ENCODE measurements at regions not wholly inside any gene's neighbourhood (a gene's known extent, or its start where the extent isn't known, plus 50 kb on each side); places are given as distances from the start of the nearest gene placed in this dataset.

DNA sequence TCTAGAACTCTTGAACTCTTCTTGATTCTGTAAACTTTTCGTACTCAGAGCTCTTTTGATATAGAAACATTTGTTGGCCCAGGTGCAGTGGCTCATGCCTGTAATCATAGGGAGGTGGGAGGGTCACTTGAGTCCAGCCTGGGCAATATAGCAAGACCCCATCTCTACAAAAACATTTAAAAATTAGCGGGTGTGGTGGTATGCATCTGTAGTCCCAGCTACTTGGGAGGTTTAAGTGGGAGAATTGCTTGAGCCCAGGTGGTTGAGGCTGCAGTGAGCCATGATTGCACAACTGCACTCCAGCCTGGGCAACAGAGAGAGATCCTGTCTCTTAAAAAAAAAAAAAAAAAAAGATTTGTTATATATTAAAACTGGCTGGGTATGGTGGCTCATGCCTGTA is 121.6 kb downstream of the BAMBI start:
- no TSS peak for BruUV-seq (replicated peaks)
- H3K4me3 ChIP-seq, result no peak overlapping the region
- SMC1A ChIA-PET (ENCODE audit: uncharacterized antibody, unreplicated experiment), result no interaction called here
- WGBS (ENCODE audit: insufficient coverage, insufficient replicate concordance, low lambda C conversion rate, missing lambda C conversion rate), result 44% methylated on average over 2 of the region's 2 CpGs
- H3K27me3 ChIP-seq (replicated peaks in 1 of 2; ENCODE audit: control insufficient read depth in 2 of 2, insufficient read depth in 2 of 2, low read length in 1 of 2), result no peaks in the 10 kb centered on the region
- no peaks in the 10 kb centered on the region for H4K20me1 ChIP-seq (ENCODE audit: control insufficient read depth, insufficient read depth)
- in situ Hi-C loops (cut with MboI) (no loop called here), intact Hi-C loops (cut with micrococcal nuclease; ENCODE audit: unreplicated experiment) (no loop called here)
- TF ChIP-seq NFIC (IDR thresholded peaks at IDR 0.05; ENCODE audit: low read depth, low read length) (no peak), SMAD5 (IDR thresholded peaks at IDR 0.05; ENCODE audit: low read depth) (no peak), IKZF2 (IDR thresholded peaks at IDR 0.05) (no peak), MYB (IDR thresholded peaks at IDR 0.05; ENCODE audit: borderline replicate concordance, low read depth, low read length) (no peak), RFX5 (IDR thresholded peaks at IDR 0.05; ENCODE audit: low read depth, low read length) (no peak), SMAD1 (IDR thresholded peaks at IDR 0.05; ENCODE audit: low read depth, partially characterized antibody) (no peak), MTA2 (IDR thresholded peaks at IDR 0.05; ENCODE audit: low read depth) (no peak), SPI1 (IDR thresholded peaks at IDR 0.05; ENCODE audit: borderline replicate concordance, insufficient read depth, low read depth, low read length) (no peak), SREBF1 (IDR thresholded peaks at IDR 0.05; ENCODE audit: low read length) (no peak), SMC3 (IDR thresholded peaks at IDR 0.05; ENCODE audit: borderline replicate concordance, low read length) (no peak)
- TF ChIP-seq, protein P1, sequence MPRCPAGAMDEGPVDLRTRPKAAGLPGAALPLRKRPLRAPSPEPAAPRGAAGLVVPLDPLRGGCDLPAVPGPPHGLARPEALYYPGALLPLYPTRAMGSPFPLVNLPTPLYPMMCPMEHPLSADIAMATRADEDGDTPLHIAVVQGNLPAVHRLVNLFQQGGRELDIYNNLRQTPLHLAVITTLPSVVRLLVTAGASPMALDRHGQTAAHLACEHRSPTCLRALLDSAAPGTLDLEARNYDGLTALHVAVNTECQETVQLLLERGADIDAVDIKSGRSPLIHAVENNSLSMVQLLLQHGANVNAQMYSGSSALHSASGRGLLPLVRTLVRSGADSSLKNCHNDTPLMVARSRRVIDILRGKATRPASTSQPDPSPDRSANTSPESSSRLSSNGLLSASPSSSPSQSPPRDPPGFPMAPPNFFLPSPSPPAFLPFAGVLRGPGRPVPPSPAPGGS (IDR thresholded peaks at IDR 0.05; ENCODE audit: borderline replicate concordance, insufficient read depth, low read depth, low read length, poor library complexity, severe bottlenecking), result no peak
- TF ChIP-seq, protein P2, sequence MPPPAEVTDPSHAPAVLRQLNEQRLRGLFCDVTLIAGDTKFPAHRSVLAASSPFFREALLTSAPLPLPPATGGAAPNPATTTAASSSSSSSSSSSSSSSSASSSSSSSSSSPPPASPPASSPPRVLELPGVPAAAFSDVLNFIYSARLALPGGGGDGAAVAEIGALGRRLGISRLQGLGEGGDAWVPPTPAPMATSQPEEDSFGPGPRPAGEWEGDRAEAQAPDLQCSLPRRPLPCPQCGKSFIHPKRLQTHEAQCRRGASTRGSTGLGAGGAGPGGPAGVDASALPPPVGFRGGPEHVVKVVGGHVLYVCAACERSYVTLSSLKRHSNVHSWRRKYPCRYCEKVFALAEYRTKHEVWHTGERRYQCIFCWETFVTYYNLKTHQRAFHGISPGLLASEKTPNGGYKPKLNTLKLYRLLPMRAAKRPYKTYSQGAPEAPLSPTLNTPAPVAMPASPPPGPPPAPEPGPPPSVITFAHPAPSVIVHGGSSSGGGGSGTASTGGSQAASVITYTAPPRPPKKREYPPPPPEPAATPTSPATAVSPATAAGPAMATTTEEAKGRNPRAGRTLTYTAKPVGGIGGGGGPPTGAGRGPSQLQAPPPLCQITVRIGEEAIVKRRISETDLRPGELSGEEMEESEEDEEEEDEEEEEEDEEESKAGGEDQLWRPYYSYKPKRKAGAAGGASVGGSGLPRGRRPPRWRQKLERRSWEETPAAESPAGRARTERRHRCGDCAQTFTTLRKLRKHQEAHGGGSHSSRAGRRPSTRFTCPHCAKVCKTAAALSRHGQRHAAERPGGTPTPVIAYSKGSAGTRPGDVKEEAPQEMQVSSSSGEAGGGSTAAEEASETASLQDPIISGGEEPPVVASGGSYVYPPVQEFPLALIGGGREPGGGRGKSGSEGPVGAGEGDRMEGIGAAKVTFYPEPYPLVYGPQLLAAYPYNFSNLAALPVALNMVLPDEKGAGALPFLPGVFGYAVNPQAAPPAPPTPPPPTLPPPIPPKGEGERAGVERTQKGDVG (CRISPR knock-in tag; IDR thresholded peaks at IDR 0.05), result no peak
- TF ChIP-seq, protein P3, sequence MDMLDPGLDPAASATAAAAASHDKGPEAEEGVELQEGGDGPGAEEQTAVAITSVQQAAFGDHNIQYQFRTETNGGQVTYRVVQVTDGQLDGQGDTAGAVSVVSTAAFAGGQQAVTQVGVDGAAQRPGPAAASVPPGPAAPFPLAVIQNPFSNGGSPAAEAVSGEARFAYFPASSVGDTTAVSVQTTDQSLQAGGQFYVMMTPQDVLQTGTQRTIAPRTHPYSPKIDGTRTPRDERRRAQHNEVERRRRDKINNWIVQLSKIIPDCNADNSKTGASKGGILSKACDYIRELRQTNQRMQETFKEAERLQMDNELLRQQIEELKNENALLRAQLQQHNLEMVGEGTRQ (IDR thresholded peaks at IDR 0.05; ENCODE audit: borderline replicate concordance, low read depth, low read length), result no peak
- TF ChIP-seq, protein P4, sequence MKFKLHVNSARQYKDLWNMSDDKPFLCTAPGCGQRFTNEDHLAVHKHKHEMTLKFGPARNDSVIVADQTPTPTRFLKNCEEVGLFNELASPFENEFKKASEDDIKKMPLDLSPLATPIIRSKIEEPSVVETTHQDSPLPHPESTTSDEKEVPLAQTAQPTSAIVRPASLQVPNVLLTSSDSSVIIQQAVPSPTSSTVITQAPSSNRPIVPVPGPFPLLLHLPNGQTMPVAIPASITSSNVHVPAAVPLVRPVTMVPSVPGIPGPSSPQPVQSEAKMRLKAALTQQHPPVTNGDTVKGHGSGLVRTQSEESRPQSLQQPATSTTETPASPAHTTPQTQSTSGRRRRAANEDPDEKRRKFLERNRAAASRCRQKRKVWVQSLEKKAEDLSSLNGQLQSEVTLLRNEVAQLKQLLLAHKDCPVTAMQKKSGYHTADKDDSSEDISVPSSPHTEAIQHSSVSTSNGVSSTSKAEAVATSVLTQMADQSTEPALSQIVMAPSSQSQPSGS (IDR thresholded peaks at IDR 0.05; ENCODE audit: low read length), result no peak
- TF ChIP-seq, protein P5, sequence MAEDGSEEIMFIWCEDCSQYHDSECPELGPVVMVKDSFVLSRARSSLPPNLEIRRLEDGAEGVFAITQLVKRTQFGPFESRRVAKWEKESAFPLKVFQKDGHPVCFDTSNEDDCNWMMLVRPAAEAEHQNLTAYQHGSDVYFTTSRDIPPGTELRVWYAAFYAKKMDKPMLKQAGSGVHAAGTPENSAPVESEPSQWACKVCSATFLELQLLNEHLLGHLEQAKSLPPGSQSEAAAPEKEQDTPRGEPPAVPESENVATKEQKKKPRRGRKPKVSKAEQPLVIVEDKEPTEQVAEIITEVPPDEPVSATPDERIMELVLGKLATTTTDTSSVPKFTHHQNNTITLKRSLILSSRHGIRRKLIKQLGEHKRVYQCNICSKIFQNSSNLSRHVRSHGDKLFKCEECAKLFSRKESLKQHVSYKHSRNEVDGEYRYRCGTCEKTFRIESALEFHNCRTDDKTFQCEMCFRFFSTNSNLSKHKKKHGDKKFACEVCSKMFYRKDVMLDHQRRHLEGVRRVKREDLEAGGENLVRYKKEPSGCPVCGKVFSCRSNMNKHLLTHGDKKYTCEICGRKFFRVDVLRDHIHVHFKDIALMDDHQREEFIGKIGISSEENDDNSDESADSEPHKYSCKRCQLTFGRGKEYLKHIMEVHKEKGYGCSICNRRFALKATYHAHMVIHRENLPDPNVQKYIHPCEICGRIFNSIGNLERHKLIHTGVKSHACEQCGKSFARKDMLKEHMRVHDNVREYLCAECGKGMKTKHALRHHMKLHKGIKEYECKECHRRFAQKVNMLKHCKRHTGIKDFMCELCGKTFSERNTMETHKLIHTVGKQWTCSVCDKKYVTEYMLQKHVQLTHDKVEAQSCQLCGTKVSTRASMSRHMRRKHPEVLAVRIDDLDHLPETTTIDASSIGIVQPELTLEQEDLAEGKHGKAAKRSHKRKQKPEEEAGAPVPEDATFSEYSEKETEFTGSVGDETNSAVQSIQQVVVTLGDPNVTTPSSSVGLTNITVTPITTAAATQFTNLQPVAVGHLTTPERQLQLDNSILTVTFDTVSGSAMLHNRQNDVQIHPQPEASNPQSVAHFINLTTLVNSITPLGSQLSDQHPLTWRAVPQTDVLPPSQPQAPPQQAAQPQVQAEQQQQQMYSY (CRISPR knock-in tag; IDR thresholded peaks at IDR 0.05), result no peak
- H3K9me3 ChIP-seq (replicated peaks; ENCODE audit: control insufficient read depth, insufficient read depth, low read length), result no peaks in the 10 kb centered on the region
- DNase-seq (ENCODE audit: low read depth, low spot score) (no peak), ATAC-seq (no peak), FAIRE-seq (no peak)
- RAD21 ChIA-PET (ENCODE audit: unreplicated experiment), result no interaction called here
- no peak overlapping the region for H3K9ac ChIP-seq (ENCODE audit: control insufficient read depth, insufficient read depth, low read length)
- H3K27ac ChIP-seq (ENCODE audit: control insufficient read depth, insufficient read depth), result no peak overlapping the region
- H3K79me2 ChIP-seq (ENCODE audit: control insufficient read depth, insufficient read depth, low read length), result no peaks in the 10 kb centered on the region
- H3K4me1 ChIP-seq (ENCODE audit: control insufficient read depth, insufficient read depth, low read length), result no peaks in the 10 kb centered on the region
- H3K36me3 ChIP-seq (ENCODE audit: control insufficient read depth in 2 of 2, insufficient read depth in 2 of 2, low read length in 1 of 2), result no peaks in the 10 kb centered on the region
- CTCF ChIA-PET, result no interaction called here
- POLR2A ChIA-PET, result no interaction called here
- H3K4me2 ChIP-seq (ENCODE audit: control insufficient read depth, insufficient read depth), result no peak overlapping the region
- no peak overlapping the region for H2AFZ ChIP-seq (ENCODE audit: control insufficient read depth, low read depth, low read length)

Measured in GM12878 (cell line).